HTR-8/SVneo (cell line): ENCODE measurements at regions not wholly inside any gene's neighbourhood (a gene's known extent, or its start where the extent isn't known, plus 50 kb on each side); places are given as distances from the start of the nearest gene placed in this dataset.

ENCODE experiments used
- DNase-seq: peaks from one replicate; pipeline ENCODE4 v3.0.0; 2011; ENCODE audit warnings: low spot score, mixed read lengths; ENCODE audit not compliant: insufficient read length
- FAIRE-seq: peaks from 2 replicates; lab custom pipeline; 2011; peaks lifted over from hg19 to GRCh38; lab: Jason Lieb, UNC

DNA sequence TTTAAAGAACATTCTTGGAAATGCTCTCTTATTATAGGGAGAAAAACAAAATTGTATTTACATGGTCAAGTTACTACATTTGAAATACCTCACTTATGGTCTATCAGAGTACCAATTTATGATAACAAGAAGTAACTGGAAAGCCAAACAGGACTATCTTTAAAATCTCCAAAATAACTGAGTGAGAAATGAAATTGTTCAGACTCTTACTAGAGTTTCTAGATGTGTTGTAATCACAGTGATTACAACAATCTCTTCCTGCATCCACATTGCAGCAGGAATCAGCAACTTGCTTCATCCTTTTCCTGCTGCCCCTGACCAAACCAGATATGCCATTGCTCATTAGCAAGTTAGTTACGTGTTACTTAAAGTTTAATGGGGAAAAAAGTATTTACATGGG lies 245.2 kb upstream of the SMIM31 start:
- no peak for DNase-seq
- no peak for FAIRE-seq

DNA sequence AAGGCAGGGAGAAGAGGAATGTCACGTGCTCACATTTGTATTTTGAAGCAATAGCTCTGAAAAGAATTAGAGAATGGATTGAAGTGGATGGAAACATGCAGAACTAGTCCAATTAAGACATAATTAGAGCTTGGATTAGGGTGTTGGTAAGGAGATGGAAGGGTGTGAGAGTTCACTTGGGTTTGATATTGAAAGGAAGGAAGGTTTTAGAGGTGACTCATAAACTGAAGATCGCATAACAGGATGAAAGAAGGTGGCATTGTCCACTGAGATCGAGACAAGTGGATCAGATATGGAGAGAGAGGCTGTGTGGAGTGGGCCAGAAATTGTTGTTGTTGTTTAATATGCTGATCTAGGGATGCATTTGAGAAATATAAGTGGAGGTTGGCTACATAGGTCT lies 244.0 kb upstream of the SMIM31 start:
- FAIRE-seq: no peak

GRCh38 chr4:164512124-164512523 lies 241.8 kb upstream of the SMIM31 start:
- FAIRE-seq (no peak), DNase-seq (no peak)

More for the DNA sequence above, 244.0 kb upstream of the SMIM31 start:
- DNase-seq: no peak

GRCh38 chr4:164514765-164515164 lies 239.2 kb upstream of the SMIM31 start:
- FAIRE-seq (no peak), DNase-seq (no peak)

DNA sequence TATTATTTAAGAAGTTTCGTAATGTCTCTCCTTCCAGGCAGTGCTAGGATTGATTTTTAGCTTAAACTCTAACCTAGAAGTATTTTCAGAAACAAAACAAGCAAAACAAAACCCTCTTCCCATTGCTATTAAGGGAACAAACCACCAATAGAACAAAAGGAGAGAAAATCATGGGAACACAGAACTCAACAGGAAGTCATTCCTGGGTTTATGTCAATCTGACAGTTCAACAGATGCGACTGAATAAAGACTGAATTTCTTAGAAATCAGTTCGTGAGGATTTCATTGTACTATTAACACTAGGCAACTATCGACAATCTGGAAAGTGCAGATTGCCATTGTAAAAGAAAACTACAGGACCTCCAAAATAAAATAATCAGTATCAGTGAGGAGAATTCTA lies 229.1 kb upstream of the SMIM31 start:
- no peak for FAIRE-seq

GRCh38 chr4:164526933-164527583 lies 226.9 kb upstream of the SMIM31 start:
- FAIRE-seq: no peak
- DNase-seq: no peak

More for the DNA sequence above, 229.1 kb upstream of the SMIM31 start:
- DNase-seq: no peak

- DNase-seq (no peak), FAIRE-seq (no peak)
Observed at GRCh38 chr4:164529058-164529457, 224.9 kb upstream of the SMIM31 start.

DNA sequence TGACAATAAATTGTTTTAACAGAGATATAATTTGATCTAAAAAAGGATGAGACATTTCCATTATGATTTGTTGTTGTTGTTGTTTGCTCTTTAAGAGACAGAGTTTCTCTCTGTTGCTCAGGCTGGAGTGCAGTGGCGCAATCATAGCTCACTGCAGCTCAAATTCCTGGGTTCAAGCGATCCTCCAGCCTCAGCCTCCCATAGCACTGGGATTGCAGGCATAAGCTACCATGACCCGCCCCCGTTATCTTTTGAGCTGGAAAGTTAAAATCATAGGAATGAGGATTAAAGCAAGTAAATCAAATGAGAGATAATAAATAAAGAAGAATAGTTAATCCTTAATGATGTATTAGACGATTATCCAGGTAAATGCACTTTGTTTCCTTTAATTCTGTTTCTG lies 224.4 kb upstream of the SMIM31 start:
- FAIRE-seq: no peak
- DNase-seq: no peak

DNA sequence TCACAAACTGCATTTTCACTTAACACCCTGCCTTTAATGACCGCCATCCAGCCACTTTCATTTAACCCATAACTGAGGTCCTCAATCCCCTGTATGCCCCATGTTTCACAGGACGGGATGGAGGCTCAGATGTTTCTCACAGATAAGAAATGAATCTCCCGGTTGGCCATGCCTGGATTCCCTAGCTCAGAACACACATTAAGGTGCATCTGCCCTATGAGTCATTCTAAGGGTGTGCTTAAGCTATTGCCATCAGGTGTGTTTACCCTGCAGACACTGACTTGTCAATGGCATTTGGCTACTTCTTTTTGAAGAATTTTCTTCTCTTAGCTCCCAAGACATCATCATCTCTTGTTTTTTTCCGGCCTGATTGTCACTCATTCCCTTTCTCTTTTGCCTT lies 222.6 kb upstream of the SMIM31 start:
- FAIRE-seq (no peak), DNase-seq (no peak)

- FAIRE-seq: peak; percentile 48
- peak; percentile 29 for DNase-seq
Observed at GRCh38 chr4:164536814-164537213, 217.1 kb upstream of the SMIM31 start.

DNA sequence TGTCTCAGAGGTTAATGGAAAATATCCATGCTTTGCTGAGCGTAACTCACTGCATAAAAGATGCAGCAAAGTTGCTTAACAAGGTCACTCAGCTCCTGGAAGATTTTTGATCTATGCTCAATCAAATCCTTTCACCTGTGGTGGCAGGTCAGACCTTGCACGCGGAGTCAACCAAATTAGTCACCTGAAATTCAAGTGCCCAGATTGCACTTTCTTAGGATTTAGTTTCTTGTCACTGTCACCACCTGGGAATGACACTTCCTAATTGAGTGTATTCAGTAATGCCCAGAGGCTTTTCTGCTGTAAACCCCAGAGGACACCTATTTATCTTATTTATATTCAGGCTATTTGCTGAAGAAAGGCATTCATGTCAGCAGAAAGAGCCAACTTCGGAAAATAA lies 215.8 kb upstream of the SMIM31 start:
- DNase-seq (no peak), FAIRE-seq (no peak)

GRCh38 chr4:164540987-164541386 lies 212.9 kb upstream of the SMIM31 start:
- DNase-seq: no peak
- no peak for FAIRE-seq

DNA sequence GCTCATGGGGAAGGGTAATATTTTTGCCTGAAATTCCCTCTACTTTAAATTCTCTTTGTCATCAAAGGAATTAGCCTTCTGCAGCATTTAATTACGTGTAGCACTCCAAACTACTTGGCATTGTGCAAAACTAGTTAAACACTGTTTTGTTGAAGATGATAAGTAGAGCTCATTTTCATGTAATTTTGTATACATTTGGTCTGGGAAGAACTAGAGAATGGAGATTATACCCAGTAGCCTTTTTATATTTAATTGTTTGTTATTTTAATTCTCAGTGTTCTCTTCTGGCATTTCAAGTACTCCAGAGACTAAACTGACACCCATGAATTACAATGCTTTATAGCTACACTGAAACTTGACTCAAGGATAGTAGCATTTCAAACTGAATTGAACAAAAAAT lies 211.5 kb upstream of the SMIM31 start:
- DNase-seq (no peak), FAIRE-seq (no peak)

GRCh38 chr4:164550989-164551712 lies 202.8 kb upstream of the SMIM31 start:
- FAIRE-seq: no peak
- DNase-seq: no peak

- DNase-seq (no peak), FAIRE-seq (no peak)
Observed at GRCh38 chr4:164551713-164552040, 202.3 kb upstream of the SMIM31 start.

GRCh38 chr4:164571593-164572390 lies 182.1 kb upstream of the SMIM31 start:
- no peak for DNase-seq
- FAIRE-seq: peak; percentile 28

DNA sequence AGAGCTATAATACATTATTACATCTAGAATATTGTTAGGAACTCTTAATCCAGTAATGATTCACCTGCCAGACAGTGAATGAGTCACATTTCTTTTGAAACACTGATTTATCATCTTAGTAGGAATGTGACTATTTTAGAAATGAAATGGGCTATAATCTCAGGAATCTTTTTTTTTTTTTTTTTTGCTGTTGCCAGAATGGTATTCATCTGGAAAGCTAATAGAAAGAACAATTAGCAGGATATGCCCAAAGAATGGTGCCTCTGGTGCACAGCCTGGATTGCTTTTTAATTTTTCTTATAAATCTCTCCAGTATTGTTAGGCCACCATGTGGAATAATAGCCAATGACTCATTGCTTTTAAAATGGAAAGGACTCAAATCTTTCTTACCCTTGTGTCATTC lies 181.1 kb upstream of the SMIM31 start:
- DNase-seq (no peak), FAIRE-seq (no peak)

DNA sequence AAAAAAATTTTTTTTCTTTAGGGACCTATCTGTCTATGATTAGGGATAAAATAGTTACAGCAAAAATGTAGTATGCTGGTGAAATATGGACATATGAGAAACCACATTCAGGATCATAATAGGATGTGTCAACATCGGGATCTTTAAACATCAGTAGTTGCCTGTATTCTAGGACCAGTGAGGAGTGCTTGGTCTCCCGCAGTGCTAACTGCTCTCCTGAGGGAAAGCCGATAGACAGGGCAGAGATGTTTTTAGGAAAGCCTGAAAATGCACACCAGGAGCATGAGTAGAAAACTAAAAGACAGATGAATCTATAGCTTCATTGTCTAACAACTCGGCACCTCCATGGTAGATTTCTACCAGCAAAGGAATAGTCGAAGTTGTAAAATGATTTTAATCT lies 178.1 kb upstream of the SMIM31 start:
- DNase-seq (no peak), FAIRE-seq (no peak)

DNA sequence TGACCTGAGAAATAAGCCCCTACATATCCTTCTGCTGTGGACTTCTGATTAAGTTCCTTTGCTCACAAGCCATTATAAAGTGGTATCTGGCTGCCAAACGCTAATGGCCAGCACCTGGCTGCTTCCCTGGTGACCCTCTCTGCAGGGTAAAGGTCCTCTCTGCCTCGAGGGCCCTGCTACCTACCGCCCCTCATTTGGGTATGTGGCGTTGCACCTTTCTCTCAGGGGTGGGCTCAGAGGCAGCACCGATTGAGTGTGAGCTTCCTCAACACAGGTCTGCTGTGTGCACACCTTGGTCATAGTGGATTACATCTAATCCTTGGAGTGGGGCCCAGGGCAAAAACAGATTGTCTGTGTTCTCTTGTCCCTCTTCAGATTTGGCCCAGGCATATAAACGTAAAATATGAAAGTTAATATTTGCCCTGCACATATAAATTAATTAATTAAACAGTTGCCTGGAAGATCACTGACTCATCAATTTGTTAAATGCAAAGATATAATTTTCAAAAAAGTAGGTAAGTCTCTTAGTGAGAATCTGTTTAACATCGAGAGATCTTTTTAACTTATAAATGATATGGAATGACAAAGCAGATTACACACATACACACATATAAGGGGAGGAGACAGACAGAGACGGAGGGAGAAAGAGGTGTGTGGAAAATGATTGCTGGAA lies 174.5 kb upstream of the SMIM31 start:
- no peak for DNase-seq
- FAIRE-seq: no peak

DNA sequence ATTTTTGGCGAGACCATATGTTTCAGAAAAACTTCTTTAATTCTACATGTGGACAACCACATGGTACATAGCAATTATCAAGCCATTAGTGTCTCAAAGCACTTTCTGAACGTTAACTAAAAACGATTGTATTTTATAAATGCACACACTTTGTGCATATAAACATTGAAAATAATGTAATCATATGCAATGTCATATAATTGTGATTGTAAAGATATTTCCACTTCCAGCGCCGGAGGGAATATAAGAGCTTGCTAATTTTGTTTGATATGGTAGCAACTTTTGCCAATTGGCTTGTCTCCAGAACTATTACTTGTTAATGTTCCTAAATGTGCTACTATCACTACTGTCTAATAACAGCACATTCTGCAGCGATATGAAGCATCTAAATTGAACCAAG lies 162.3 kb upstream of the SMIM31 start:
- DNase-seq (no peak), FAIRE-seq (no peak)

GRCh38 chr4:164595751-164596150 lies 158.2 kb upstream of the SMIM31 start:
- FAIRE-seq: no peak

More at GRCh38 chr4:164595751-164596150, 158.2 kb upstream of the SMIM31 start:
- DNase-seq: no peak
